ENCODE measurements at regions not wholly inside any gene's neighbourhood (a gene's known extent, or its start where the extent isn't known, plus 50 kb on each side); places are given as distances from the start of the nearest gene placed in this dataset.

DNA sequence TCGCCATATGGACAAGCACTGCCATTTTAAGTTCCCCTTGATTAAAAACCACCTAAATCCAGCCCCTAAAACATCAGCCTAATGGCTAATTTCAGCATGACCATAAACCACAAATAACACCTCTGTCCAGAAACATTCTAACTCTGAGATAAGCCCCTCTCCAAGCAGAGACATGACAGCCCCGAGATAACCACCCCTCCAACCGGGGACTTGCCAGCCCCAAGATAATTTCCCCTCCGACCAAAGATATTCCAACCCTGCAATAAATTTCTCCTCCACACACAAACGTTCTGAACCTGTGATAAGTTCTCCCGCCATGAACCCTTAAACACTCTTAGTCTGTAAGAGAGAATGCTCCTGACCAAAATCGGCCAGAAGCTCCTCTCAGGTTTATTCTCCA, 586.8 kb downstream of the EDEM1 start (continued):
- TF ChIP-seq HDGF (IDR thresholded peaks at IDR 0.05) = 0 out of 2 replicates have a peak, but pooled peaks have one; percentile 52
- TF ChIP-seq, protein P1, sequence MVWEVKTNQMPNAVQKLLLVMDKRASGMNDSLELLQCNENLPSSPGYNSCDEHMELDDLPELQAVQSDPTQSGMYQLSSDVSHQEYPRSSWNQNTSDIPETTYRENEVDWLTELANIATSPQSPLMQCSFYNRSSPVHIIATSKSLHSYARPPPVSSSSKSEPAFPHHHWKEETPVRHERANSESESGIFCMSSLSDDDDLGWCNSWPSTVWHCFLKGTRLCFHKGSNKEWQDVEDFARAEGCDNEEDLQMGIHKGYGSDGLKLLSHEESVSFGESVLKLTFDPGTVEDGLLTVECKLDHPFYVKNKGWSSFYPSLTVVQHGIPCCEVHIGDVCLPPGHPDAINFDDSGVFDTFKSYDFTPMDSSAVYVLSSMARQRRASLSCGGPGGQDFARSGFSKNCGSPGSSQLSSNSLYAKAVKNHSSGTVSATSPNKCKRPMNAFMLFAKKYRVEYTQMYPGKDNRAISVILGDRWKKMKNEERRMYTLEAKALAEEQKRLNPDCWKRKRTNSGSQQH (CRISPR knock-in tag; IDR thresholded peaks at IDR 0.05) = 0 out of 2 replicates have a peak, but pooled peaks have one; percentile 30
- peak; percentile 48; the same call in 1 of the 2 replicates for TF ChIP-seq PHB2 (IDR thresholded peaks at IDR 0.05; ENCODE audit: low read depth)
- peak; percentile 27; the same call in 1 of the 2 replicates for TF ChIP-seq JUND (IDR thresholded peaks at IDR 0.05; ENCODE audit: borderline replicate concordance, low read depth, low read length)
- TF ChIP-seq JUND (tag; IDR thresholded peaks at IDR 0.05; ENCODE audit: borderline replicate concordance, low read depth, low read length) = peak; percentile 57; the same call in 1 of the 3 replicates
- peak; percentile 26; the same call in 1 of the 2 replicates for TF ChIP-seq MTA1 (IDR thresholded peaks at IDR 0.05; ENCODE audit: borderline replicate concordance)
- peak; percentile 78; the same call in 1 of the 2 replicates for TF ChIP-seq CC2D1A (IDR thresholded peaks at IDR 0.05)
- peak; percentile 47 to 73; a peak in 1 of 4 replicates for TF ChIP-seq HDAC1 (IDR thresholded peaks at IDR 0.05)
- TF ChIP-seq, protein P2, sequence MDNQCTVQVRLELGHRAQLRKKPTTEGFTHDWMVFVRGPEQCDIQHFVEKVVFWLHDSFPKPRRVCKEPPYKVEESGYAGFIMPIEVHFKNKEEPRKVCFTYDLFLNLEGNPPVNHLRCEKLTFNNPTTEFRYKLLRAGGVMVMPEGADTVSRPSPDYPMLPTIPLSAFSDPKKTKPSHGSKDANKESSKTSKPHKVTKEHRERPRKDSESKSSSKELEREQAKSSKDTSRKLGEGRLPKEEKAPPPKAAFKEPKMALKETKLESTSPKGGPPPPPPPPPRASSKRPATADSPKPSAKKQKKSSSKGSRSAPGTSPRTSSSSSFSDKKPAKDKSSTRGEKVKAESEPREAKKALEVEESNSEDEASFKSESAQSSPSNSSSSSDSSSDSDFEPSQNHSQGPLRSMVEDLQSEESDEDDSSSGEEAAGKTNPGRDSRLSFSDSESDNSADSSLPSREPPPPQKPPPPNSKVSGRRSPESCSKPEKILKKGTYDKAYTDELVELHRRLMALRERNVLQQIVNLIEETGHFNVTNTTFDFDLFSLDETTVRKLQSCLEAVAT (IDR thresholded peaks at IDR 0.05) = peak in 1 of 2 experiments; percentile 43; a peak in 1 of 4 replicates
- TF ChIP-seq ZEB2 (IDR thresholded peaks at IDR 0.05) = peak; percentile 56; the same call in 1 of the 2 replicates
- TF ChIP-seq HDAC2 (IDR thresholded peaks at IDR 0.05) = peak; percentile 61; the same call in 1 of the 2 replicates
- TF ChIP-seq, protein P3, sequence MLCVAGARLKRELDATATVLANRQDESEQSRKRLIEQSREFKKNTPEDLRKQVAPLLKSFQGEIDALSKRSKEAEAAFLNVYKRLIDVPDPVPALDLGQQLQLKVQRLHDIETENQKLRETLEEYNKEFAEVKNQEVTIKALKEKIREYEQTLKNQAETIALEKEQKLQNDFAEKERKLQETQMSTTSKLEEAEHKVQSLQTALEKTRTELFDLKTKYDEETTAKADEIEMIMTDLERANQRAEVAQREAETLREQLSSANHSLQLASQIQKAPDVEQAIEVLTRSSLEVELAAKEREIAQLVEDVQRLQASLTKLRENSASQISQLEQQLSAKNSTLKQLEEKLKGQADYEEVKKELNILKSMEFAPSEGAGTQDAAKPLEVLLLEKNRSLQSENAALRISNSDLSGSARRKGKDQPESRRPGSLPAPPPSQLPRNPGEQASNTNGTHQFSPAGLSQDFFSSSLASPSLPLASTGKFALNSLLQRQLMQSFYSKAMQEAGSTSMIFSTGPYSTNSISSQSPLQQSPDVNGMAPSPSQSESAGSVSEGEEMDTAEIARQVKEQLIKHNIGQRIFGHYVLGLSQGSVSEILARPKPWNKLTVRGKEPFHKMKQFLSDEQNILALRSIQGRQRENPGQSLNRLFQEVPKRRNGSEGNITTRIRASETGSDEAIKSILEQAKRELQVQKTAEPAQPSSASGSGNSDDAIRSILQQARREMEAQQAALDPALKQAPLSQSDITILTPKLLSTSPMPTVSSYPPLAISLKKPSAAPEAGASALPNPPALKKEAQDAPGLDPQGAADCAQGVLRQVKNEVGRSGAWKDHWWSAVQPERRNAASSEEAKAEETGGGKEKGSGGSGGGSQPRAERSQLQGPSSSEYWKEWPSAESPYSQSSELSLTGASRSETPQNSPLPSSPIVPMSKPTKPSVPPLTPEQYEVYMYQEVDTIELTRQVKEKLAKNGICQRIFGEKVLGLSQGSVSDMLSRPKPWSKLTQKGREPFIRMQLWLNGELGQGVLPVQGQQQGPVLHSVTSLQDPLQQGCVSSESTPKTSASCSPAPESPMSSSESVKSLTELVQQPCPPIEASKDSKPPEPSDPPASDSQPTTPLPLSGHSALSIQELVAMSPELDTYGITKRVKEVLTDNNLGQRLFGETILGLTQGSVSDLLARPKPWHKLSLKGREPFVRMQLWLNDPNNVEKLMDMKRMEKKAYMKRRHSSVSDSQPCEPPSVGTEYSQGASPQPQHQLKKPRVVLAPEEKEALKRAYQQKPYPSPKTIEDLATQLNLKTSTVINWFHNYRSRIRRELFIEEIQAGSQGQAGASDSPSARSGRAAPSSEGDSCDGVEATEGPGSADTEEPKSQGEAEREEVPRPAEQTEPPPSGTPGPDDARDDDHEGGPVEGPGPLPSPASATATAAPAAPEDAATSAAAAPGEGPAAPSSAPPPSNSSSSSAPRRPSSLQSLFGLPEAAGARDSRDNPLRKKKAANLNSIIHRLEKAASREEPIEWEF (CRISPR knock-in tag; IDR thresholded peaks at IDR 0.05) = no peak
- TF ChIP-seq ARNT (IDR thresholded peaks at IDR 0.05) = peak in 1 of 2 experiments; percentile 34; a peak in 1 of 4 replicates
- TF ChIP-seq DPF2 (IDR thresholded peaks at IDR 0.05) = peak; percentile 93
- TF ChIP-seq, protein P4, sequence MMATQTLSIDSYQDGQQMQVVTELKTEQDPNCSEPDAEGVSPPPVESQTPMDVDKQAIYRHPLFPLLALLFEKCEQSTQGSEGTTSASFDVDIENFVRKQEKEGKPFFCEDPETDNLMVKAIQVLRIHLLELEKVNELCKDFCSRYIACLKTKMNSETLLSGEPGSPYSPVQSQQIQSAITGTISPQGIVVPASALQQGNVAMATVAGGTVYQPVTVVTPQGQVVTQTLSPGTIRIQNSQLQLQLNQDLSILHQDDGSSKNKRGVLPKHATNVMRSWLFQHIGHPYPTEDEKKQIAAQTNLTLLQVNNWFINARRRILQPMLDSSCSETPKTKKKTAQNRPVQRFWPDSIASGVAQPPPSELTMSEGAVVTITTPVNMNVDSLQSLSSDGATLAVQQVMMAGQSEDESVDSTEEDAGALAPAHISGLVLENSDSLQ (IDR thresholded peaks at IDR 0.05) = peak; percentile 67
- 0 out of 2 replicates have a peak, but pooled peaks have one; percentile 19 for TF ChIP-seq GATA2 (CRISPR knock-in tag; IDR thresholded peaks at IDR 0.05)
- TF ChIP-seq, protein P5, sequence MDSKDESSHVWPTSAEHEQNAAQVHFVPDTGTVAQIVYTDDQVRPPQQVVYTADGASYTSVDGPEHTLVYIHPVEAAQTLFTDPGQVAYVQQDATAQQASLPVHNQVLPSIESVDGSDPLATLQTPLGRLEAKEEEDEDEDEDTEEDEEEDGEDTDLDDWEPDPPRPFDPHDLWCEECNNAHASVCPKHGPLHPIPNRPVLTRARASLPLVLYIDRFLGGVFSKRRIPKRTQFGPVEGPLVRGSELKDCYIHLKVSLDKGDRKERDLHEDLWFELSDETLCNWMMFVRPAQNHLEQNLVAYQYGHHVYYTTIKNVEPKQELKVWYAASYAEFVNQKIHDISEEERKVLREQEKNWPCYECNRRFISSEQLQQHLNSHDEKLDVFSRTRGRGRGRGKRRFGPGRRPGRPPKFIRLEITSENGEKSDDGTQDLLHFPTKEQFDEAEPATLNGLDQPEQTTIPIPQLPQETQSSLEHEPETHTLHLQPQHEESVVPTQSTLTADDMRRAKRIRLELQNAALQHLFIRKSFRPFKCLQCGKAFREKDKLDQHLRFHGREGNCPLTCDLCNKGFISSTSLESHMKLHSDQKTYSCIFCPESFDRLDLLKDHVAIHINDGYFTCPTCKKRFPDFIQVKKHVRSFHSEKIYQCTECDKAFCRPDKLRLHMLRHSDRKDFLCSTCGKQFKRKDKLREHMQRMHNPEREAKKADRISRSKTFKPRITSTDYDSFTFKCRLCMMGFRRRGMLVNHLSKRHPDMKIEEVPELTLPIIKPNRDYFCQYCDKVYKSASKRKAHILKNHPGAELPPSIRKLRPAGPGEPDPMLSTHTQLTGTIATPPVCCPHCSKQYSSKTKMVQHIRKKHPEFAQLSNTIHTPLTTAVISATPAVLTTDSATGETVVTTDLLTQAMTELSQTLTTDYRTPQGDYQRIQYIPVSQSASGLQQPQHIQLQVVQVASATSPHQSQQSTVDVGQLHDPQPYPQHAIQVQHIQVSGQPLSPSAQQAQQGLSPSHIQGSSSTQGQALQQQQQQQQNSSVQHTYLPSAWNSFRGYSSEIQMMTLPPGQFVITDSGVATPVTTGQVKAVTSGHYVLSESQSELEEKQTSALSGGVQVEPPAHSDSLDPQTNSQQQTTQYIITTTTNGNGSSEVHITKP (IDR thresholded peaks at IDR 0.05; ENCODE audit: partially characterized antibody) = peak; percentile 72
